SK-N-SH (cell line): ENCODE measurements at regions not wholly inside any gene's neighbourhood (a gene's known extent, or its start where the extent isn't known, plus 50 kb on each side); places are given as distances from the start of the nearest gene placed in this dataset.

ENCODE experiments used
- CTCF ChIA-PET: fragments of 300-600, 350-600 bp; formaldehyde crosslinking; extraction: SDS; loops from one replicate; lab custom pipeline; 2021; lab: Yijun Ruan, JAX
- POLR2A ChIA-PET: fragments of 350-600 bp; sonication (Branson Sonifier 250); formaldehyde crosslinking; extraction: SDS; loops from one replicate; lab custom pipeline; 2020; ENCODE audit warnings: antibody characterized with exemption, inconsistent platforms; lab: Yijun Ruan, JAX
- DNase-seq: peaks from one replicate; pipeline ENCODE4 v3.0.0; 2012
- H2AFZ ChIP-seq: fragments of 200-600 bp; sonication (generic); 2 replicates; pipeline ENCODE4 v1.8.1; 2016; ENCODE audit warnings: antibody characterized with exemption, mild to moderate bottlenecking, low read depth
- H3F3A ChIP-seq: fragments of 200-600 bp; sonication (generic); replicated peaks from 2 replicates; pipeline ENCODE3; 2016; ENCODE audit warnings: antibody characterized with exemption, mild to moderate bottlenecking; ENCODE audit not compliant: insufficient read depth
- H3K27ac ChIP-seq, 2 experiments: fragments of 200-500 bp in 1 of 2; fragments of 200-600 bp in 1 of 2; sonication (Bioruptor generic) in 1 of 2; sonication (generic), shearing (Covaris generic) in 1 of 2; 2 replicates each; pipeline versions ENCODE4 v1.5.1 to v1.6.1; 2014 to 2016; ENCODE audit warnings: low read depth in 2 of 2, inconsistent platforms in 1 of 2, low read length in 1 of 2, mild to moderate bottlenecking in 1 of 2, mixed read lengths in 1 of 2
- H3K27me3 ChIP-seq: fragments of 200-600 bp; sonication (generic), shearing (Covaris generic); 2 replicates; pipeline ENCODE4 v1.6.1; 2016; ENCODE audit warnings: mixed run types; ENCODE audit not compliant: insufficient read depth
- H3K36me3 ChIP-seq, 2 experiments: fragments of 200-500 bp in 1 of 2; fragments of 200-600 bp in 1 of 2; sonication (Bioruptor generic) in 1 of 2; sonication (generic) in 1 of 2; replicated peaks in 1 of 2; 2 replicates each; pipeline versions ENCODE3 to v1.5.1; 2014 to 2016; ENCODE audit warnings: low read length in 1 of 2, mild to moderate bottlenecking in 1 of 2; ENCODE audit not compliant: insufficient read depth in 2 of 2, control insufficient read depth in 1 of 2
- H3K4me1 ChIP-seq, 2 experiments: fragments of 200-500 bp in 1 of 2; fragments of 200-600 bp in 1 of 2; sonication (Bioruptor generic) in 1 of 2; sonication (generic), shearing (Covaris generic) in 1 of 2; 2 replicates each; pipeline versions ENCODE4 v1.5.1 to v1.6.1; 2014 to 2016; ENCODE audit warnings: low read depth in 1 of 2, low read length in 1 of 2, mixed run types in 1 of 2; ENCODE audit not compliant: insufficient read depth in 2 of 2, control insufficient read depth in 1 of 2
- H3K4me2 ChIP-seq: fragments of 200-600 bp; sonication (generic), shearing (Covaris generic); 2 replicates; pipeline ENCODE4 v1.6.1; 2017; ENCODE audit warnings: mixed run types
- H3K4me3 ChIP-seq, 2 experiments: fragments of 200-500 bp in 1 of 2; fragments of 200-600 bp in 1 of 2; sonication (Bioruptor generic) in 1 of 2; sonication (generic), shearing (Covaris generic) in 1 of 2; 2 replicates each; pipeline versions ENCODE4 v1.5.1 to v1.8.1; 2014 to 2016; ENCODE audit warnings: low read depth in 2 of 2, inconsistent platforms in 1 of 2, low read length in 1 of 2, mild to moderate bottlenecking in 1 of 2, mixed read lengths in 1 of 2, moderate library complexity in 1 of 2
- H3K79me2 ChIP-seq: fragments of 200-600 bp; sonication (generic); 2 replicates; pipeline ENCODE4 v1.8.1; 2017; ENCODE audit warnings: mild to moderate bottlenecking; ENCODE audit not compliant: insufficient read depth
- H3K9ac ChIP-seq: fragments of 200-600 bp; sonication (generic); 2 replicates; pipeline ENCODE4 v1.6.1; 2017; ENCODE audit warnings: mixed run types
- H3K9me2 ChIP-seq: fragments of 200-600 bp; sonication (generic); 2 replicates; pipeline ENCODE4 v1.6.1; 2017; ENCODE audit warnings: mixed run types
- H3K9me3 ChIP-seq: fragments of 200-600 bp; sonication (generic); 2 replicates; pipeline ENCODE4 v1.6.1; 2017; ENCODE audit warnings: mixed run types, mild to moderate bottlenecking, moderate library complexity
- H4K20me1 ChIP-seq: fragments of 200-600 bp; sonication (generic); 2 replicates; pipeline ENCODE4 v1.6.1; 2017; ENCODE audit warnings: mild to moderate bottlenecking, mixed run types; ENCODE audit not compliant: insufficient read depth
- ELF1 ChIP-seq: IDR thresholded peaks from 2 replicates; pipeline ENCODE4 v1.4.0; 2012
- FOXM1 ChIP-seq: IDR thresholded peaks from 2 replicates; pipeline ENCODE4 v1.4.0; 2012; ENCODE audit warnings: low read depth, mild to moderate bottlenecking
- MAX ChIP-seq: IDR thresholded peaks from 2 replicates; pipeline ENCODE4 v1.4.0; 2012; ENCODE audit warnings: low read depth
- MEF2A ChIP-seq: IDR thresholded peaks from 2 replicates; pipeline ENCODE4 v1.4.0; 2012; ENCODE audit warnings: low read depth, borderline replicate concordance
- MXI1 ChIP-seq: IDR thresholded peaks from 2 replicates; pipeline ENCODE4 v1.6.1; 2012; ENCODE audit warnings: mild to moderate bottlenecking, low read depth, low read length, improper control_type of control experiment
- PBX3 ChIP-seq: IDR thresholded peaks from 2 replicates; pipeline ENCODE4; 2012
- POLR2AphosphoS5 ChIP-seq: IDR thresholded peaks from 2 replicates; pipeline ENCODE4 v1.6.1; 2012; ENCODE audit warnings: low read depth, low read length
- REST ChIP-seq: IDR thresholded peaks from 2 replicates; pipeline ENCODE4 v1.6.1; 2012; ENCODE audit warnings: mild to moderate bottlenecking, low read depth, low read length, moderate library complexity
- SIN3A ChIP-seq: IDR thresholded peaks from 2 replicates; pipeline ENCODE4 v1.6.1; 2012; ENCODE audit warnings: low read depth, mild to moderate bottlenecking, low read length, moderate library complexity, borderline replicate concordance
- WGBS: methylation state at CpG from one replicate; pipeline ENCODE4 v1.1.6; 2017; ENCODE audit warnings: low lambda C conversion rate; 5-methylcytosine and 5-hydroxymethylcytosine counted together

GRCh38 chrX:143304518-143304917 is 212.8 kb downstream of the SPANXN3 start:
- TF ChIP-seq ELF1 = no peak
- TF ChIP-seq PBX3 = no peak

GRCh38 chrX:143304025-143304424 is 213.2 kb downstream of the SPANXN3 start:
- H3K9ac ChIP-seq = no peak overlapping the region
- no peak overlapping the region for H3K27ac ChIP-seq
- no peaks in the 10 kb centered on the region for H3F3A ChIP-seq
- no peaks in the 10 kb centered on the region for H3K9me2 ChIP-seq
- no peaks in the 10 kb centered on the region for H3K27me3 ChIP-seq
- 8% methylated on average over 2 of the region's 2 CpGs for WGBS
- H4K20me1 ChIP-seq = no peaks in the 10 kb centered on the region
- H3K4me1 ChIP-seq = no peaks in the 10 kb centered on the region
- no peaks in the 10 kb centered on the region for H3K9me3 ChIP-seq
- no peak overlapping the region for H2AFZ ChIP-seq
- no peak for DNase-seq
- no peaks in the 10 kb centered on the region for H3K79me2 ChIP-seq
- no peak overlapping the region for H3K4me3 ChIP-seq
- TF ChIP-seq POLR2AphosphoS5 (no peak), REST (no peak), MEF2A (no peak)
- H3K4me2 ChIP-seq = no peak overlapping the region
- POLR2A ChIA-PET = no interaction called here
- no peaks in the 10 kb centered on the region for H3K36me3 ChIP-seq
- CTCF ChIA-PET = no interaction called here

More at GRCh38 chrX:143304518-143304917, 212.8 kb downstream of the SPANXN3 start:
- H3K79me2 ChIP-seq = no peaks in the 10 kb centered on the region
- DNase-seq = no peak
- H3K9ac ChIP-seq = no peak overlapping the region
- H3F3A ChIP-seq = no peaks in the 10 kb centered on the region
- H3K4me2 ChIP-seq = no peak overlapping the region
- H3K36me3 ChIP-seq = no peaks in the 10 kb centered on the region
- H3K27ac ChIP-seq = no peak overlapping the region
- no peaks in the 10 kb centered on the region for H4K20me1 ChIP-seq
- no peaks in the 10 kb centered on the region for H3K4me1 ChIP-seq
- 2% methylated on average over 2 of the region's 2 CpGs for whole genome bisulfite sequencing
- POLR2A ChIA-PET = no interaction called here
- H3K9me3 ChIP-seq = no peaks in the 10 kb centered on the region
- CTCF ChIA-PET = no interaction called here
- H3K4me3 ChIP-seq = no peak overlapping the region
- no peak overlapping the region for H2AFZ ChIP-seq
- H3K9me2 ChIP-seq = no peaks in the 10 kb centered on the region
- no peaks in the 10 kb centered on the region for H3K27me3 ChIP-seq

- no peaks in the 10 kb centered on the region for H3K4me1 ChIP-seq
- no peaks in the 10 kb centered on the region for H3K27me3 ChIP-seq
- no peaks in the 10 kb centered on the region for H4K20me1 ChIP-seq
- H3K36me3 ChIP-seq = no peaks in the 10 kb centered on the region
- H3K79me2 ChIP-seq = no peaks in the 10 kb centered on the region
- TF ChIP-seq SIN3A = no peak
- no peak for TF ChIP-seq FOXM1
- TF ChIP-seq MEF2A = no peak
- no peak for TF ChIP-seq MAX
- TF ChIP-seq MXI1 = no peak
- CTCF ChIA-PET = no interaction called here
- no peaks in the 10 kb centered on the region for H3F3A ChIP-seq
- H3K9me3 ChIP-seq = 0 out of 2 replicates have a peak, but pooled peaks cover 6% of the 10 kb centered on the region
- no peak for DNase-seq
- H3K4me2 ChIP-seq = no peak overlapping the region
- WGBS = 2% methylated on average over 3 of the region's 3 CpGs
- POLR2A ChIA-PET = no interaction called here
- H2AFZ ChIP-seq = no peak overlapping the region
- H3K4me3 ChIP-seq = no peak overlapping the region
- H3K9me2 ChIP-seq = no peaks in the 10 kb centered on the region
- no peak overlapping the region for H3K27ac ChIP-seq
- no peak overlapping the region for H3K9ac ChIP-seq
Measured at GRCh38 chrX:143298663-143299241, 218.5 kb downstream of the SPANXN3 start.
